ENCODE measurements at regions not wholly inside any gene's neighbourhood (a gene's known extent, or its start where the extent isn't known, plus 50 kb on each side); places are given as distances from the start of the nearest gene placed in this dataset.

DNA sequence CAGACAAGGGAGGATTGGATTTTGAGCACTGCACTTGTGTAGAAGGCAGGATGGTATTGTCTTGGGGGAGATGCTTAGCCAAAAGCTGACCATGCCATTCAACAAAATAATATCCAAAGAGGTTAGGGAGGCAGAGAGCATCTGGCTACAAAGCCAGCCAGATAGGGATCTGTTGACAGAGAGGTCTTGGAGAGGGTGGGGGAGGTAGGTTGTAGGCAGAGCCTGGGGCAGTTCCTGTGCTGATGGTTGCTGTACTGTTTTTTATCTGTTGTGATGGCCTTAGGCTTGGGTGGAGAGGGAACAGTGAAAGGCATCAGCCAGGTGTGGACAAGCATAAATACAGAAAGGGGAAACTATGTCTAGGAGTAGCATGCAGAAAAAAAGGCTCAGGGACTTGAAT lies 100.9 kb downstream of the AQP4 start:
- H3K27ac ChIP-seq: no peak overlapping the region
- H3K9me3 ChIP-seq: peaks cover 0 to 8% (median 0%) of the 10 kb centered on the region in 11 donors
- no peak for ATAC-seq
- intact Hi-C loops (cut with DNase I): no loop called here
- no peaks in the 10 kb centered on the region for H3K4me1 ChIP-seq
- TF ChIP-seq, protein P1, sequence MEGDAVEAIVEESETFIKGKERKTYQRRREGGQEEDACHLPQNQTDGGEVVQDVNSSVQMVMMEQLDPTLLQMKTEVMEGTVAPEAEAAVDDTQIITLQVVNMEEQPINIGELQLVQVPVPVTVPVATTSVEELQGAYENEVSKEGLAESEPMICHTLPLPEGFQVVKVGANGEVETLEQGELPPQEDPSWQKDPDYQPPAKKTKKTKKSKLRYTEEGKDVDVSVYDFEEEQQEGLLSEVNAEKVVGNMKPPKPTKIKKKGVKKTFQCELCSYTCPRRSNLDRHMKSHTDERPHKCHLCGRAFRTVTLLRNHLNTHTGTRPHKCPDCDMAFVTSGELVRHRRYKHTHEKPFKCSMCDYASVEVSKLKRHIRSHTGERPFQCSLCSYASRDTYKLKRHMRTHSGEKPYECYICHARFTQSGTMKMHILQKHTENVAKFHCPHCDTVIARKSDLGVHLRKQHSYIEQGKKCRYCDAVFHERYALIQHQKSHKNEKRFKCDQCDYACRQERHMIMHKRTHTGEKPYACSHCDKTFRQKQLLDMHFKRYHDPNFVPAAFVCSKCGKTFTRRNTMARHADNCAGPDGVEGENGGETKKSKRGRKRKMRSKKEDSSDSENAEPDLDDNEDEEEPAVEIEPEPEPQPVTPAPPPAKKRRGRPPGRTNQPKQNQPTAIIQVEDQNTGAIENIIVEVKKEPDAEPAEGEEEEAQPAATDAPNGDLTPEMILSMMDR (IDR thresholded peaks at IDR 0.05): no peak
- no peak for DNase-seq
- H3K4me3 ChIP-seq: no peak overlapping the region
- H3K27me3 ChIP-seq: no peaks in the 10 kb centered on the region
- no peaks in the 10 kb centered on the region for H3K36me3 ChIP-seq

DNA sequence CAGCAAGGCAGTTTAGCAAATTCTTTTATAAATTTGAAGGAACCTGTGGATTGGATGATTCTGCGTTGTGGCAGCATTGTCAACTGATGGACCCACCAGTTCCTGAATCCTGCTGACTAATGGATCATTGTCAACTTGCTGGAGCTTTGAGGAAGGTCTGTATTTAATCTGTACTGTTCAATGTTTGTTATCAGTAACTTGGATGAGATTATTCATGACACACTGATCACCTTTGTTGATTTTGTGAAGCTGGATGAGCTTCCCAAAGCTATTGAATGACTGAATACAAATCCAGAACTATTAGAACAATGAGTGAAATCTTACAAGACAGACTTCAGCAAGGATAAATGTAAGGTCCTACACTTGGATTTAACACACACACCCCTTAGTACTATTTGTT lies 101.3 kb downstream of the AQP4 start:
- Histone ChIP-seq H3K27ac (no peak overlapping the region), H3K4me1 (no peaks in the 10 kb centered on the region), H3K9me3 (peaks cover 0 to 8% (median 0%) of the 10 kb centered on the region in 11 donors), H3K27me3 (no peaks in the 10 kb centered on the region), H3K4me3 (no peak overlapping the region), H3K36me3 (no peaks in the 10 kb centered on the region)
- WGBS, 2 donors: 95 to 100% methylated on average over 1 of the region's 1 CpG
- TF ChIP-seq, protein P1 (IDR thresholded peaks at IDR 0.05): no peak
- DNase-seq (no peak), ATAC-seq (no peak)
- intact Hi-C loops (cut with DNase I): no loop called here

DNA sequence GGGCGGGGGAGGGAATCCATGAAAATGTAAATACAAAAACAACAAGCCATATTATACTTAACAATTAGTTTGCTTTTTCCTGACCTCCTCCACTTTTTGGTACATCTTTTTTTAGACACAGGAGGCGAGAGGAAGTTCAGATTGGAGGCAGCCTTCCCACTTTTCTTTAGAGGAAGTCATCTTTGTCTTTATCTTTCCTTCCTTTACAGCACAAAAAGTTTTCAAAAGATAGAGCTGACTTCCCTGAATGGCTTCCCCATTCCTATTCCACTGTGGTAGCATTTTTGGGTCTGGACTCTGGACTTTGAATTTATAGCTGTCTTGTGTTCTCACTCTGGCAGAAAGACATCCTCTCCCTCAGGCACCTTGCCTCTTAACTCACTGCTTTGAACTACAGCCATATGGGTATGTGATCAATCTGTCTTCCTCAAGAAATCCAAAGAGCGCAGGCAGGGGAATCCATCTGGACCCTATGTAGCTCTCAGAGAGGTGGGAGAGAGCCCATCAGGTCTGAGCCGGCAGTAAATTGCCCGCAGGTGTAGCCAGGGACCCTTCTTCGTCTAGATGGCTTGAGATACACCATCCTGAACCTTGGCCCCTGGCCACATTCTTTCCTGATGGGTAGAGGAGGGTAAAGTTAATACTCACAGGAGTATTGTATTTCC lies 101.9 kb downstream of the AQP4 start:
- TF ChIP-seq, protein P1 (IDR thresholded peaks at IDR 0.05): no peak
- Histone ChIP-seq H3K27me3 (no peaks in the 10 kb centered on the region), H3K4me3 (no peak overlapping the region), H3K4me1 (no peaks in the 10 kb centered on the region), H3K27ac (no peak overlapping the region), H3K9me3 (peaks cover 0 to 8% (median 0%) of the 10 kb centered on the region in 11 donors), H3K36me3 (no peaks in the 10 kb centered on the region)
- WGBS, 2 donors: 76 to 79% methylated on average over 6 of the region's 6 CpGs
- intact Hi-C loops (cut with DNase I): no loop called here
- DNase-seq (no peak), ATAC-seq (no peak)

DNA sequence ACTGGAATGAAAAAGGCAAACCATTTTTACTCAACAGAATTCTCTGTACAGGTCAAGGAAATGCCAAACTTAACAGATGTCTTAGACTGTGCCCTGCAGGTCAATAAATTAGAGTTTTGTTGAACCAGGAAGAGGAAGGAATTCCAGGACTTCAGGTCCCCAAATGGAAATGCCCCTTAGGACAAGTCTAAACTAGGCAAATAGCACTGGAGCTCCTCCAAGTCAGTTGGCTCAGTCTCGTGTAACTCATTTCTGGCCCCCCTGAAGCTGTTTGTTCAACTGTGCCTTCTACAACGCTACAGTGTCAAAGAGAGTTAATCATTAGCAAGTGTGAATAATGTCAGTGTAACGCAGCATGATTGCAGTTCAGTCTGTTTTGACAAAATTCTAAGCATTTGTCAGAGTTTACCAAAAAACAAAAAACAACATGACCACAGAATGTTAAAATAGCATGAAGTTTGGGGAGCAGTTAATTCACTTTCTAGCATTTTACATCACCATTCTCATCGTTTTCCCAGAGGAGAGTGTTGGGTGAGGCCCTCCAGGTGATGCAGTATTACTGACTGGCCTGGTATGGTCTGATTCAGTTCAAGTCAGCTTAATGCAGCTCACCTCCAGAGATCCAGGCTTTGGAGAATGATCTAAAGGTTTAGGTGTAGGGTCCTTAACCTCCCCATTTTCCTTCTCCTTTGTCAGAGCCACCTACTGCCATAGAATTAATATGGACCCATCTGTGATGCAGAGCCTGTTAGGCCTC lies 108.1 kb downstream of the AQP4 start:
- H3K9me3 ChIP-seq: peaks cover 0 to 2% (median 0%) of the 10 kb centered on the region in 11 donors
- H3K4me1 ChIP-seq: no peaks in the 10 kb centered on the region
- intact Hi-C loops (cut with DNase I): no loop called here
- no peaks in the 10 kb centered on the region for H3K27me3 ChIP-seq
- WGBS, 2 donors: 45 to 51% methylated on average over 4 of the region's 4 CpGs
- no peak overlapping the region for H3K4me3 ChIP-seq
- ATAC-seq (no peak), DNase-seq (no peak)
- H3K36me3 ChIP-seq: no peaks in the 10 kb centered on the region
- TF ChIP-seq, protein P1 (IDR thresholded peaks at IDR 0.05): no peak
- H3K27ac ChIP-seq: no peak overlapping the region
